ENCODE measurements at regions not wholly inside any gene's neighbourhood (a gene's known extent, or its start where the extent isn't known, plus 50 kb on each side); places are given as distances from the start of the nearest gene placed in this dataset.

DNA sequence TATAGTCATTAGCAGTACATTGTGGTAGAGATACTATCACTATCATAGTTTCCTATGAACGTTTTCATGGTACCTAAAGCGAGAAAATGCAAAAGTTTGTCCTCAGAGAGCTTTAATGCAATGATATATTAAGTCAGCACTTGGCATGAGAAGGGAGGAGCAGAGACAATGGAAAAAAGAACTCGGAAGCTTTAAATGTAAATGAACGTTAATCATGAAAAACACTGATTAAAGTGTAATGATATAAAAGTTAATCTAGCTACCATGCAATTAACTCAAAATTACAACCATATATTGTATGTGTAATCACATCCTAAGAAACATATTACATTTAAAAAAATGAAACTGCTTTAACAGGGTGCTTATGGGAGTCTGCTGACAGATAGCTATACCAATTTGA lies 282.7 kb downstream of the HDGFL1 start:
- no peak overlapping the region for H3K27ac ChIP-seq (ENCODE audit: extremely low read length, insufficient read depth, low read length)
- no peak for ATAC-seq
- H4K20me1 ChIP-seq (ENCODE audit: insufficient read depth, low read length) = no peaks in the 10 kb centered on the region
- H2AFZ ChIP-seq (ENCODE audit: low read length) = no peak overlapping the region
- H3K4me1 ChIP-seq (ENCODE audit: insufficient read depth, low read length) = no peaks in the 10 kb centered on the region
- H3K4me3 ChIP-seq (replicated peaks in 1 of 3; ENCODE audit: insufficient read depth in 1 of 3, low read depth in 2 of 3, low read length in 3 of 3) = no peak overlapping the region
- no peak overlapping the region for H3K9ac ChIP-seq (ENCODE audit: insufficient read depth, low read depth, low read length)
- WGBS (ENCODE audit: low lambda C conversion rate) = 3% methylated on average over 4 of the region's 4 CpGs
- ChIA-PET CTCF (ENCODE audit: low intra/inter-chr PET ratio, low total read pairs) (no interaction called here), POLR2A (no interaction called here)
- FAIRE-seq = no peak
- no peaks in the 10 kb centered on the region for H3K27me3 ChIP-seq (ENCODE audit: control insufficient read depth in 1 of 2, insufficient read depth in 2 of 2, low read length in 2 of 2)
- TF ChIP-seq, protein P1, sequence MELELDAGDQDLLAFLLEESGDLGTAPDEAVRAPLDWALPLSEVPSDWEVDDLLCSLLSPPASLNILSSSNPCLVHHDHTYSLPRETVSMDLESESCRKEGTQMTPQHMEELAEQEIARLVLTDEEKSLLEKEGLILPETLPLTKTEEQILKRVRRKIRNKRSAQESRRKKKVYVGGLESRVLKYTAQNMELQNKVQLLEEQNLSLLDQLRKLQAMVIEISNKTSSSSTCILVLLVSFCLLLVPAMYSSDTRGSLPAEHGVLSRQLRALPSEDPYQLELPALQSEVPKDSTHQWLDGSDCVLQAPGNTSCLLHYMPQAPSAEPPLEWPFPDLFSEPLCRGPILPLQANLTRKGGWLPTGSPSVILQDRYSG (CRISPR knock-in tag; IDR thresholded peaks at IDR 0.05) = no peak
- TF ChIP-seq MBNL3 (CRISPR knock-in tag; conservative IDR thresholded peaks at IDR 0.05) (no peak), ZNF879 (CRISPR knock-in tag; IDR thresholded peaks at IDR 0.05) (no peak), ATF1 (CRISPR knock-in tag; IDR thresholded peaks at IDR 0.05) (no peak)
- TF ChIP-seq, protein P2, sequence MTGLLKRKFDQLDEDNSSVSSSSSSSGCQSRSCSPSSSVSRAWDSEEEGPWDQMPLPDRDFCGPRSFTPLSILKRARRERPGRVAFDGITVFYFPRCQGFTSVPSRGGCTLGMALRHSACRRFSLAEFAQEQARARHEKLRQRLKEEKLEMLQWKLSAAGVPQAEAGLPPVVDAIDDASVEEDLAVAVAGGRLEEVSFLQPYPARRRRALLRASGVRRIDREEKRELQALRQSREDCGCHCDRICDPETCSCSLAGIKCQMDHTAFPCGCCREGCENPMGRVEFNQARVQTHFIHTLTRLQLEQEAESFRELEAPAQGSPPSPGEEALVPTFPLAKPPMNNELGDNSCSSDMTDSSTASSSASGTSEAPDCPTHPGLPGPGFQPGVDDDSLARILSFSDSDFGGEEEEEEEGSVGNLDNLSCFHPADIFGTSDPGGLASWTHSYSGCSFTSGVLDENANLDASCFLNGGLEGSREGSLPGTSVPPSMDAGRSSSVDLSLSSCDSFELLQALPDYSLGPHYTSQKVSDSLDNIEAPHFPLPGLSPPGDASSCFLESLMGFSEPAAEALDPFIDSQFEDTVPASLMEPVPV (CRISPR knock-in tag; IDR thresholded peaks at IDR 0.05) = no peak
- peaks cover 78% of the 10 kb centered on the region for H3K9me3 ChIP-seq (ENCODE audit: low read length)
- H3K36me3 ChIP-seq (replicated peaks in 1 of 2; ENCODE audit: control insufficient read depth in 1 of 2, insufficient read depth in 2 of 2, low read length in 2 of 2) = no peaks in the 10 kb centered on the region
- DNase-seq (ENCODE audit: low spot score) = no peak
- intact Hi-C loops (cut with micrococcal nuclease; ENCODE audit: unreplicated experiment) (no loop called here), in situ Hi-C loops (cut with HindIII; ENCODE audit: extremely low pct_ligation_motif_present, low pct_unique_long_range_greater_than_20kb) (no loop called here)
- no peak overlapping the region for H3K4me2 ChIP-seq (ENCODE audit: low read depth, low read length)
- no TSS peak for BruUV-seq (replicated peaks)
- no peaks in the 10 kb centered on the region for H3K79me2 ChIP-seq (ENCODE audit: insufficient read depth, low read length)

DNA sequence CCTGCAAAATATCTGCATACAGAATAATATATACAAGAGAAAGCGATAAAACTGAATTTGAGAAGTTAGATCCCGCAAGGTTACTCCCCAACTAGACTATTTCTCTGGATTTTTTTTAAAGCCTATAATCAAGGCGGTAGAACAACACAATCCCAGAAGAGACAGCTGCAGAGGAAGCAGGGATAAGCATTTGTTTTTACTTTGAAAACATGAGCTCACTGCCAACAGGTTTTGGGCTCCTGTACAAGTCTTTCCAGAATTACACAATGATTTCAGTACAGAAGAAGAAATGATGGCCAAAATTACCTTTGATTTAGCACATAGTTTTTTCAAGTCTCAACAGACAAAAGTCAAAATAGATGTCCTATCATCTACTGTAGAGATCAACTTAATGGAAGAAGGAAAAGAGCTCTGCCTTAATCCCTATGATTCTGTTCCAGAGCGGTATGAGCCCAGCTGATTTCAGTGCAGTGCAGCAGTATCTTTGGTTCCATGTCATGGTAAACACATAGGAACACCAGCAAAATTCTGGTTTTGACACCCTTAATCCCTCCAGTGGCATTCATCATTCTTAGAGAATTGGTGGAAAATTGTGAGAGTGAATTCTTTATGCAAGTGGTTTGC lies 304.3 kb downstream of the HDGFL1 start:
- ChIA-PET POLR2A (no interaction called here), CTCF (ENCODE audit: low intra/inter-chr PET ratio, low total read pairs) (no interaction called here)
- in situ Hi-C loops (cut with HindIII; ENCODE audit: extremely low pct_ligation_motif_present, low pct_unique_long_range_greater_than_20kb) = no loop called here
- Histone ChIP-seq H3K4me1 (ENCODE audit: insufficient read depth, low read length) (no peaks in the 10 kb centered on the region), H2AFZ (ENCODE audit: low read length) (no peak overlapping the region), H3K79me2 (ENCODE audit: insufficient read depth, low read length) (no peaks in the 10 kb centered on the region), H3K4me2 (ENCODE audit: low read depth, low read length) (no peak overlapping the region), H3K27ac (ENCODE audit: extremely low read length, insufficient read depth, low read length) (no peak overlapping the region), H4K20me1 (ENCODE audit: insufficient read depth, low read length) (no peaks in the 10 kb centered on the region), H3K9ac (ENCODE audit: insufficient read depth, low read depth, low read length) (no peak overlapping the region), H3K4me3 (replicated peaks in 1 of 3; ENCODE audit: insufficient read depth in 1 of 3, low read depth in 2 of 3, low read length in 3 of 3) (no peak overlapping the region), H3K9me3 (ENCODE audit: low read length) (peaks cover 86% of the 10 kb centered on the region), H3K27me3 (ENCODE audit: control insufficient read depth in 1 of 2, insufficient read depth in 2 of 2, low read length in 2 of 2) (no peaks in the 10 kb centered on the region), H3K36me3 (replicated peaks in 1 of 2; ENCODE audit: control insufficient read depth in 1 of 2, insufficient read depth in 2 of 2, low read length in 2 of 2) (no peaks in the 10 kb centered on the region)
- DNase-seq (ENCODE audit: low spot score) = no peak
- 10% methylated on average over 4 of the region's 4 CpGs for WGBS (ENCODE audit: low lambda C conversion rate)
- no TSS peak for BruUV-seq (replicated peaks)
- no peak for ATAC-seq
- no peak for FAIRE-seq
- TF ChIP-seq TARDBP (CRISPR knock-in tag; IDR thresholded peaks at IDR 0.05) (no peak), ZNF264 (CRISPR knock-in tag; IDR thresholded peaks at IDR 0.05) (no peak)
- intact Hi-C loops (cut with micrococcal nuclease; ENCODE audit: unreplicated experiment) = no loop called here

All from HepG2 (cell line).